Smooth muscle cell (in vitro differentiated cells): ENCODE measurements at regions not wholly inside any gene's neighbourhood (a gene's known extent, or its start where the extent isn't known, plus 50 kb on each side); places are given as distances from the start of the nearest gene placed in this dataset.

ENCODE experiments used
- DNase-seq: peaks from one replicate; lab custom pipeline; 2025; ENCODE audit not compliant: unreplicated experiment; lab: John Stamatoyannopoulos, UW
- H2AFZ ChIP-seq: fragments of 200-600 bp; sonication (generic); 2 replicates; pipeline ENCODE4 v1.6.0; 2016; ENCODE audit warnings: antibody characterized with exemption, low read depth, mild to moderate bottlenecking
- H3F3A ChIP-seq: fragments of 200-600 bp; sonication (generic); 2 replicates; pipeline ENCODE4 v1.6.0; 2017; ENCODE audit warnings: antibody characterized with exemption, low read depth
- H3K27ac ChIP-seq: fragments of 200-600 bp; sonication (generic); 2 replicates; pipeline ENCODE4 v1.5.1; 2016; ENCODE audit warnings: low read depth, mild to moderate bottlenecking
- H3K27me3 ChIP-seq: fragments of 200-600 bp; sonication (generic); 2 replicates; pipeline ENCODE4 v1.6.1; 2016; ENCODE audit warnings: low read depth, mild to moderate bottlenecking
- H3K36me3 ChIP-seq: fragments of 200-600 bp; sonication (generic); 2 replicates; pipeline ENCODE4 v1.5.1; 2016; ENCODE audit warnings: low read depth
- H3K4me1 ChIP-seq: fragments of 200-600 bp; sonication (generic); 2 replicates; pipeline ENCODE4 v1.5.1; 2016; ENCODE audit warnings: low read depth
- H3K4me2 ChIP-seq: fragments of 200-600 bp; sonication (generic); 2 replicates; pipeline ENCODE4 v1.6.0; 2016; ENCODE audit warnings: mild to moderate bottlenecking
- H3K4me3 ChIP-seq: fragments of 200-600 bp; sonication (generic); 2 replicates; pipeline ENCODE4 v1.5.1; 2016; ENCODE audit warnings: mild to moderate bottlenecking
- H3K79me2 ChIP-seq: fragments of 200-600 bp; sonication (generic); 2 replicates; pipeline ENCODE4 v1.6.0; 2016; ENCODE audit warnings: low read depth, mild to moderate bottlenecking
- H3K9ac ChIP-seq: fragments of 200-600 bp; sonication (generic); 2 replicates; pipeline ENCODE4 v1.6.0; 2016; ENCODE audit warnings: low read depth
- H3K9me3 ChIP-seq: fragments of 200-600 bp; sonication (generic); replicated peaks from 2 replicates; pipeline ENCODE4 v1.5.1; 2016; ENCODE audit warnings: low read depth
- H4K20me1 ChIP-seq: fragments of 200-600 bp; sonication (generic); 2 replicates; pipeline ENCODE4 v1.6.0; 2016; ENCODE audit warnings: low read depth
- CTCF ChIP-seq: fragments of 200-600 bp; sonication (generic); IDR thresholded peaks from 2 replicates; pipeline ENCODE4 v1.5.1; 2017; ENCODE audit warnings: borderline replicate concordance, mild to moderate bottlenecking, antibody characterized with exemption; ENCODE audit not compliant: insufficient read depth, poor library complexity, severe bottlenecking
- WGBS: methylation state at CpG from one replicate; pipeline ENCODE4 v1.1.7; 2016; ENCODE audit warnings: low lambda C conversion rate; 5-methylcytosine and 5-hydroxymethylcytosine counted together

GRCh38 chr4:106629268-106629625 is 260.7 kb upstream of the GIMD1 start:
- H3K27ac ChIP-seq, result no peak overlapping the region
- H2AFZ ChIP-seq, result no peak overlapping the region
- H3K9me3 ChIP-seq, result no peaks in the 10 kb centered on the region
- no peak overlapping the region for H3K9ac ChIP-seq
- no peaks in the 10 kb centered on the region for H3F3A ChIP-seq
- TF ChIP-seq CTCF, result no peak
- no peaks in the 10 kb centered on the region for H4K20me1 ChIP-seq
- no peaks in the 10 kb centered on the region for H3K79me2 ChIP-seq
- H3K4me1 ChIP-seq, result no peaks in the 10 kb centered on the region
- H3K4me2 ChIP-seq, result no peak overlapping the region
- H3K27me3 ChIP-seq, result no peaks in the 10 kb centered on the region
- 32% methylated on average over 1 of the region's 1 CpG for WGBS
- H3K36me3 ChIP-seq, result no peaks in the 10 kb centered on the region
- H3K4me3 ChIP-seq, result no peak overlapping the region
- DNase-seq, result no peak

- no peaks in the 10 kb centered on the region for H3F3A ChIP-seq
- no peaks in the 10 kb centered on the region for H3K36me3 ChIP-seq
- no peaks in the 10 kb centered on the region for H3K79me2 ChIP-seq
- no peak overlapping the region for H3K4me3 ChIP-seq
- H3K9ac ChIP-seq, result no peak overlapping the region
- WGBS, result 64% methylated on average over 4 of the region's 4 CpGs
- H4K20me1 ChIP-seq, result no peaks in the 10 kb centered on the region
- no peak for TF ChIP-seq CTCF
- no peak overlapping the region for H3K27ac ChIP-seq
- no peak overlapping the region for H3K4me2 ChIP-seq
- no peaks in the 10 kb centered on the region for H3K9me3 ChIP-seq
- H2AFZ ChIP-seq, result no peak overlapping the region
- H3K4me1 ChIP-seq, result no peaks in the 10 kb centered on the region
- no peak for DNase-seq
- H3K27me3 ChIP-seq, result no peaks in the 10 kb centered on the region
Measured at GRCh38 chr4:106628586-106629267, 260.1 kb upstream of the GIMD1 start.

GRCh38 chr4:106627051-106627450 is 258.5 kb upstream of the GIMD1 start:
- Histone ChIP-seq H3F3A (no peaks in the 10 kb centered on the region), H2AFZ (no peak overlapping the region), H3K27ac (no peak overlapping the region), H3K9me3 (no peaks in the 10 kb centered on the region), H3K79me2 (no peaks in the 10 kb centered on the region), H3K36me3 (no peaks in the 10 kb centered on the region), H3K9ac (no peak overlapping the region), H3K4me3 (no peak overlapping the region), H3K4me1 (no peaks in the 10 kb centered on the region), H3K4me2 (no peak overlapping the region), H3K27me3 (no peaks in the 10 kb centered on the region), H4K20me1 (no peaks in the 10 kb centered on the region)
- 96% methylated on average over 3 of the region's 3 CpGs for WGBS
- TF ChIP-seq CTCF, result no peak
- no peak for DNase-seq

- H3F3A ChIP-seq, result no peaks in the 10 kb centered on the region
- no peak overlapping the region for H3K9ac ChIP-seq
- H3K9me3 ChIP-seq, result no peaks in the 10 kb centered on the region
- no peak overlapping the region for H2AFZ ChIP-seq
- no peak for TF ChIP-seq CTCF
- no peaks in the 10 kb centered on the region for H3K79me2 ChIP-seq
- H4K20me1 ChIP-seq, result no peaks in the 10 kb centered on the region
- no peak for DNase-seq
- no peak overlapping the region for H3K4me3 ChIP-seq
- WGBS, result 74% methylated on average over 1 of the region's 1 CpG
- no peaks in the 10 kb centered on the region for H3K27me3 ChIP-seq
- no peaks in the 10 kb centered on the region for H3K4me1 ChIP-seq
- H3K36me3 ChIP-seq, result no peaks in the 10 kb centered on the region
- H3K4me2 ChIP-seq, result no peak overlapping the region
- no peak overlapping the region for H3K27ac ChIP-seq
Measured at GRCh38 chr4:106624671-106625070, 256.1 kb upstream of the GIMD1 start.
